ENCODE measurements at regions not wholly inside any gene's neighbourhood (a gene's known extent, or its start where the extent isn't known, plus 50 kb on each side); places are given as distances from the start of the nearest gene placed in this dataset.
"Not testable (repeated sequence)": the region's sequence is repeated elsewhere in the genome, so short reads cannot be mapped to it uniquely, and the experiment has no call there.

GRCh38 chr3:104361748-104362147, 1005.0 kb upstream of the ALCAM start:
- H3K36me3 ChIP-seq (ENCODE audit: control insufficient read depth in 3 of 3, insufficient read depth in 3 of 3, low read length in 3 of 3); H3K9ac ChIP-seq (ENCODE audit: low read depth in 1 of 3, low read length in 3 of 3); H3K27me3 ChIP-seq (ENCODE audit: control insufficient read depth in 3 of 3, insufficient read depth in 3 of 3, low read length in 3 of 3); H3K9me3 ChIP-seq (ENCODE audit: control insufficient read depth in 3 of 3, low read length in 3 of 3); H3K4me1 ChIP-seq (ENCODE audit: control insufficient read depth in 3 of 3, insufficient read depth in 3 of 3, low read length in 3 of 3); H3K4me3 ChIP-seq (ENCODE audit: low read length in 3 of 3); H3K27ac ChIP-seq (ENCODE audit: low read depth, low read length): not testable (repeated sequence)

GRCh38 chr3:104362319-104362718, 1004.4 kb upstream of the ALCAM start:
- no peak overlapping the region for H3K9ac ChIP-seq (ENCODE audit: low read depth in 1 of 3, low read length in 3 of 3)
- no peak overlapping the region for H3K27ac ChIP-seq (ENCODE audit: low read depth, low read length)
- no peaks in the 10 kb centered on the region for H3K36me3 ChIP-seq (ENCODE audit: control insufficient read depth in 3 of 3, insufficient read depth in 3 of 3, low read length in 3 of 3)
- H3K9me3 ChIP-seq (ENCODE audit: control insufficient read depth in 3 of 3, low read length in 3 of 3) = no peaks in the 10 kb centered on the region
- H3K4me1 ChIP-seq (ENCODE audit: control insufficient read depth in 3 of 3, insufficient read depth in 3 of 3, low read length in 3 of 3) = no peaks in the 10 kb centered on the region
- no peaks in the 10 kb centered on the region for H3K27me3 ChIP-seq (ENCODE audit: control insufficient read depth in 3 of 3, insufficient read depth in 3 of 3, low read length in 3 of 3)
- H3K4me3 ChIP-seq (ENCODE audit: low read length in 3 of 3) = no peak overlapping the region

- no peaks in the 10 kb centered on the region for H3K4me1 ChIP-seq (ENCODE audit: control insufficient read depth in 3 of 3, insufficient read depth in 3 of 3, low read length in 3 of 3)
- no peak overlapping the region for H3K4me3 ChIP-seq (ENCODE audit: low read length in 3 of 3)
- no peaks in the 10 kb centered on the region for H3K27me3 ChIP-seq (ENCODE audit: control insufficient read depth in 3 of 3, insufficient read depth in 3 of 3, low read length in 3 of 3)
- no peaks in the 10 kb centered on the region for H3K9me3 ChIP-seq (ENCODE audit: control insufficient read depth in 3 of 3, low read length in 3 of 3)
- no peak overlapping the region for H3K9ac ChIP-seq (ENCODE audit: low read depth in 1 of 3, low read length in 3 of 3)
- no peak overlapping the region for H3K27ac ChIP-seq (ENCODE audit: low read depth, low read length)
- H3K36me3 ChIP-seq (ENCODE audit: control insufficient read depth in 3 of 3, insufficient read depth in 3 of 3, low read length in 3 of 3) = no peaks in the 10 kb centered on the region
Measured at GRCh38 chr3:104367000-104367399, 999.7 kb upstream of the ALCAM start.

GRCh38 chr3:104368760-104369159, 997.9 kb upstream of the ALCAM start:
- H3K27me3 ChIP-seq (ENCODE audit: control insufficient read depth in 3 of 3, insufficient read depth in 3 of 3, low read length in 3 of 3) = no peaks in the 10 kb centered on the region

GRCh38 chr3:104385421-104385820, 981.3 kb upstream of the ALCAM start:
- H3K36me3 ChIP-seq (ENCODE audit: control insufficient read depth in 3 of 3, insufficient read depth in 3 of 3, low read length in 3 of 3) = no peaks in the 10 kb centered on the region
- H3K4me1 ChIP-seq (ENCODE audit: control insufficient read depth in 3 of 3, insufficient read depth in 3 of 3, low read length in 3 of 3) = no peaks in the 10 kb centered on the region
- H3K27ac ChIP-seq (ENCODE audit: low read depth, low read length) = no peak overlapping the region
- H3K9me3 ChIP-seq (ENCODE audit: control insufficient read depth in 3 of 3, low read length in 3 of 3) = no peaks in the 10 kb centered on the region
- no peak overlapping the region for H3K9ac ChIP-seq (ENCODE audit: low read depth in 1 of 3, low read length in 3 of 3)
- no peak overlapping the region for H3K4me3 ChIP-seq (ENCODE audit: low read length in 3 of 3)
- H3K27me3 ChIP-seq (ENCODE audit: control insufficient read depth in 3 of 3, insufficient read depth in 3 of 3, low read length in 3 of 3) = no peaks in the 10 kb centered on the region

More at GRCh38 chr3:104368760-104369159, 997.9 kb upstream of the ALCAM start:
- H3K9me3 ChIP-seq (ENCODE audit: control insufficient read depth in 3 of 3, low read length in 3 of 3) = no peaks in the 10 kb centered on the region
- H3K4me3 ChIP-seq (ENCODE audit: low read length in 3 of 3) = no peak overlapping the region
- H3K27ac ChIP-seq (ENCODE audit: low read depth, low read length) = no peak overlapping the region
- no peak overlapping the region for H3K9ac ChIP-seq (ENCODE audit: low read depth in 1 of 3, low read length in 3 of 3)
- H3K36me3 ChIP-seq (ENCODE audit: control insufficient read depth in 3 of 3, insufficient read depth in 3 of 3, low read length in 3 of 3) = no peaks in the 10 kb centered on the region
- H3K4me1 ChIP-seq (ENCODE audit: control insufficient read depth in 3 of 3, insufficient read depth in 3 of 3, low read length in 3 of 3) = no peaks in the 10 kb centered on the region

- Histone ChIP-seq H3K4me3 (ENCODE audit: low read length in 3 of 3) (no peak overlapping the region), H3K36me3 (ENCODE audit: control insufficient read depth in 3 of 3, insufficient read depth in 3 of 3, low read length in 3 of 3) (no peaks in the 10 kb centered on the region), H3K27me3 (ENCODE audit: control insufficient read depth in 3 of 3, insufficient read depth in 3 of 3, low read length in 3 of 3) (no peaks in the 10 kb centered on the region)
Measured at GRCh38 chr3:104388619-104389018, 978.1 kb upstream of the ALCAM start.

GRCh38 chr3:104392327-104392726, 974.4 kb upstream of the ALCAM start:
- H3K36me3 ChIP-seq (ENCODE audit: control insufficient read depth in 3 of 3, insufficient read depth in 3 of 3, low read length in 3 of 3) = no peaks in the 10 kb centered on the region
- no peaks in the 10 kb centered on the region for H3K27me3 ChIP-seq (ENCODE audit: control insufficient read depth in 3 of 3, insufficient read depth in 3 of 3, low read length in 3 of 3)
- no peaks in the 10 kb centered on the region for H3K9me3 ChIP-seq (ENCODE audit: control insufficient read depth in 3 of 3, low read length in 3 of 3)
- no peak overlapping the region for H3K9ac ChIP-seq (ENCODE audit: low read depth in 1 of 3, low read length in 3 of 3)
- no peak overlapping the region for H3K4me3 ChIP-seq (ENCODE audit: low read length in 3 of 3)
- no peaks in the 10 kb centered on the region for H3K4me1 ChIP-seq (ENCODE audit: control insufficient read depth in 3 of 3, insufficient read depth in 3 of 3, low read length in 3 of 3)
- H3K27ac ChIP-seq (ENCODE audit: low read depth, low read length) = no peak overlapping the region

More at GRCh38 chr3:104388619-104389018, 978.1 kb upstream of the ALCAM start:
- no peaks in the 10 kb centered on the region for H3K9me3 ChIP-seq (ENCODE audit: control insufficient read depth in 3 of 3, low read length in 3 of 3)
- H3K4me1 ChIP-seq (ENCODE audit: control insufficient read depth in 3 of 3, insufficient read depth in 3 of 3, low read length in 3 of 3) = no peaks in the 10 kb centered on the region
- H3K27ac ChIP-seq (ENCODE audit: low read depth, low read length) = no peak overlapping the region
- H3K9ac ChIP-seq (ENCODE audit: low read depth in 1 of 3, low read length in 3 of 3) = no peak overlapping the region

GRCh38 chr3:104396974-104397669, 969.6 kb upstream of the ALCAM start:
- no peaks in the 10 kb centered on the region for H3K36me3 ChIP-seq (ENCODE audit: control insufficient read depth in 3 of 3, insufficient read depth in 3 of 3, low read length in 3 of 3)
- H3K9me3 ChIP-seq (ENCODE audit: control insufficient read depth in 3 of 3, low read length in 3 of 3) = peaks cover 0 to 2% (median 0%) of the 10 kb centered on the region in 3 donors
- no peak overlapping the region for H3K4me3 ChIP-seq (ENCODE audit: low read length in 3 of 3)
- H3K9ac ChIP-seq (ENCODE audit: low read depth in 1 of 3, low read length in 3 of 3) = no peak overlapping the region
- H3K27ac ChIP-seq (ENCODE audit: low read depth, low read length) = no peak overlapping the region
- H3K27me3 ChIP-seq (ENCODE audit: control insufficient read depth in 3 of 3, insufficient read depth in 3 of 3, low read length in 3 of 3) = no peaks in the 10 kb centered on the region
- H3K4me1 ChIP-seq (ENCODE audit: control insufficient read depth in 3 of 3, insufficient read depth in 3 of 3, low read length in 3 of 3) = no peaks in the 10 kb centered on the region

GRCh38 chr3:104397713-104398112, 969.0 kb upstream of the ALCAM start:
- Histone ChIP-seq H3K4me1 (ENCODE audit: control insufficient read depth in 3 of 3, insufficient read depth in 3 of 3, low read length in 3 of 3) (no peaks in the 10 kb centered on the region), H3K9me3 (ENCODE audit: control insufficient read depth in 3 of 3, low read length in 3 of 3) (peaks cover 0 to 2% (median 0%) of the 10 kb centered on the region in 3 donors), H3K27ac (ENCODE audit: low read depth, low read length) (no peak overlapping the region), H3K4me3 (ENCODE audit: low read length in 3 of 3) (no peak overlapping the region), H3K36me3 (ENCODE audit: control insufficient read depth in 3 of 3, insufficient read depth in 3 of 3, low read length in 3 of 3) (no peaks in the 10 kb centered on the region), H3K9ac (ENCODE audit: low read depth in 1 of 3, low read length in 3 of 3) (no peak overlapping the region), H3K27me3 (ENCODE audit: control insufficient read depth in 3 of 3, insufficient read depth in 3 of 3, low read length in 3 of 3) (no peaks in the 10 kb centered on the region)

- Histone ChIP-seq H3K36me3 (ENCODE audit: control insufficient read depth in 3 of 3, insufficient read depth in 3 of 3, low read length in 3 of 3) (no peaks in the 10 kb centered on the region), H3K27me3 (ENCODE audit: control insufficient read depth in 3 of 3, insufficient read depth in 3 of 3, low read length in 3 of 3) (no peaks in the 10 kb centered on the region), H3K9me3 (ENCODE audit: control insufficient read depth in 3 of 3, low read length in 3 of 3) (peaks cover 0 to 2% (median 0%) of the 10 kb centered on the region in 3 donors), H3K9ac (ENCODE audit: low read depth in 1 of 3, low read length in 3 of 3) (no peak overlapping the region), H3K4me3 (ENCODE audit: low read length in 3 of 3) (no peak overlapping the region), H3K27ac (ENCODE audit: low read depth, low read length) (no peak overlapping the region), H3K4me1 (ENCODE audit: control insufficient read depth in 3 of 3, insufficient read depth in 3 of 3, low read length in 3 of 3) (no peaks in the 10 kb centered on the region)
Measured at GRCh38 chr3:104402902-104403301, 963.8 kb upstream of the ALCAM start.

All from skeletal muscle tissue (tissue), 3 donors.